GM18868 (cell line): ENCODE measurements at regions not wholly inside any gene's neighbourhood (a gene's known extent, or its start where the extent isn't known, plus 50 kb on each side); places are given as distances from the start of the nearest gene placed in this dataset.
"Not testable (repeated sequence)": the region's sequence is repeated elsewhere in the genome, so short reads cannot be mapped to it uniquely, and the experiment has no call there.

Experiments used
- ATAC-seq: cut with Tn5 transposase; IDR thresholded peaks from one replicate; pipeline ENCODE4 v1.9.1; 2021; ENCODE audit warnings: mild to moderate bottlenecking, moderate library complexity; ENCODE audit not compliant: unreplicated experiment

- ATAC-seq = no peak
Observed at GRCh38 chr16:56022818-56023217, 147.6 kb upstream of the CES5A start.

DNA sequence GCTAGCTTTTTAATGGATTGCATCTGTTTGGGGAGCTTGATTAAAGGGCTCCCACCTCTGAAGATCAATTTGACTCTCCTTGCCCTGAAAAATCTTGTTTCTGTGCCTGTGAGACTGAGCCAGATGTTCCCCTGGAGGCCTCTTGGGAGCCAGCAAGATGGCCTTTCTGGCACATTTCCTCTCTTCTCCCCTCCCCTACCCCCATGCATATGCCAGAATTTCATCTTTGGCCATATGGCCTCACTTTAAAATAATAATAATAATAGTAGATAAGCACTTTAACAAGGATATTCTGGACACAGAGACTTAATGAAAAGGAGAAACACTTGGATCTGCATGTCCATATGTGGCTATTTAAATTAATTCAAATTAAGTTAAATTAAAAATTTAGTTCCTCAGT lies 144.1 kb upstream of the CES5A start:
- ATAC-seq = no peak

GRCh38 chr16:56013962-56014552 lies 138.9 kb upstream of the CES5A start:
- no peak for ATAC-seq

GRCh38 chr16:56012482-56012811 lies 137.3 kb upstream of the CES5A start:
- ATAC-seq = no peak

- no peak for ATAC-seq
Observed at GRCh38 chr16:56011808-56012481, 136.8 kb upstream of the CES5A start.

GRCh38 chr16:56005958-56006357 lies 130.8 kb upstream of the CES5A start:
- ATAC-seq = no peak

- no peak for ATAC-seq
Observed at GRCh38 chr16:55999683-56000082, 124.5 kb upstream of the CES5A start.

DNA sequence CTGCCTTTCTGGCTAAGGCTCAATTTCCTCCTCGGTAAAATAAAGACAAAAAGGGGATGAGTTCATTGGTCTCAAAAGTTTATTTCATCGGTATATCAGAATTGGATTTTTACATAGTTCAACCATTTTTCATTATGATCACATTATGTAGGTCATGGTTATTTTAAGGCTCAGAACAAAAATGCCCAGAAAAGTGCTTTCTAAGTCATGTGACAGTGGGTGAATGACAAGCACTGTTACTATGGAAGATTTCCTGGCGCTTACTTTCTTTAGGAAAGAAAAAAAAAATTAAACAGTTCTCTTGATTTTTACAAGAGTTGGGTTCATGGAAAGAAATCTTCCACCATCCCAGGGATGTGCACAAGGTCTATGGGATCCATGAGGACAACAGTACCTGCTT lies 117.9 kb upstream of the CES5A start:
- ATAC-seq = no peak

DNA sequence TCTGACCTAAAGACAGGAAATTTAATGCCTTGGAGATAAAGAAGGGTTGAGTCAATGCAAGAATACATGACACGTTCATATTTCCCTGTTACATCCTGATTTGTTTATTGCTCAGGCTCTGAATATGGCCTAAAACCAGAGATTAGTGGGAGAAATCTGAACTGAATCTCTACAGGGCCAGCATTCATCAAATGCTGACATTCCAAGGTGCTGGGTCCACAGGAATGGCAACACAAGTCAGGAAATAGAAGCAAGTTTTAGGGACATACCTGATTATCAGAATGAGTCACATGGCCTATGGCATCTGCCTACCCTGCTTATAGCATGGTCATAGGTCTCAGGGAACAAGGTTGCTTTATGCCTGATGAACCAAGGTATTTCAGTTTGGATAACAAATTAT lies 117.4 kb upstream of the CES5A start:
- ATAC-seq = no peak

GRCh38 chr16:55991843-55992242 lies 116.7 kb upstream of the CES5A start:
- ATAC-seq = no peak

- ATAC-seq = no peak
Observed at GRCh38 chr16:55989569-55989907, 114.4 kb upstream of the CES5A start.

DNA sequence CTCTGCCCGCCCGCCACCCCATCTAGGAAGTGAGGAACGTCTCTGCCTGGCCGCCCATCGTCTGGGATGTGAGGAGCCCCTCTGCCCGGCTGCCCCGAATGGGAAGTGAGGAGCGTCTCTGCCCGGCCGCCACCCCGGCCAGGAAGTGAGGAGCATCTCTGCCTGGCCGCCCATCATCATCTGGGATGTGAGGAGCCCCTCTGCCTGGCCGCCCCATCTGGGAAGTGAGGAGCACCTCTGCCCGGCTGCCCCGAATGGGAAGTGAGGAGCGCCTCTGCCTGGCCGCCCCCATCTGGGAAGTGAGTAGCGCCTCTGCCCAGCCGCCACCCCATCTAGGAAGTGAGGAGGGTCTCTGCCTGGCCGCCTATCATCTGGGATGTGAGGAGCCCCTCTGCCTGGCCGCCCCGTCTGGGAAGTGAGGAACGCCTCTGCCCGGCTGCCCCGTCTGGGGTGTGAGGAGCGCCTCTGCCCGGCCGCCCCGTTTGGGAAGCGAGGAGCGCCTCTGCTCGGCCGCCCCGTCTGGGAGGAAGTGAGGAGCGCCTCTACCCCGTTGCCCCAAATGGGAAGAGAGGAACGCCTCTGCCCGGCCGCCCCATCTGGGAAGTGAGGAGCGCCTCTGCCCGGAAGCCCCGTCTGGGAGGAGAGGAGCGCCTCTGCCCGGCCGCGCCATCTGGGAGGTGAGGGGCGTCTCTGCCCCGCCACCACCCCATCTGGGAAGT lies 113.8 kb upstream of the CES5A start:
- not testable (repeated sequence) for ATAC-seq

DNA sequence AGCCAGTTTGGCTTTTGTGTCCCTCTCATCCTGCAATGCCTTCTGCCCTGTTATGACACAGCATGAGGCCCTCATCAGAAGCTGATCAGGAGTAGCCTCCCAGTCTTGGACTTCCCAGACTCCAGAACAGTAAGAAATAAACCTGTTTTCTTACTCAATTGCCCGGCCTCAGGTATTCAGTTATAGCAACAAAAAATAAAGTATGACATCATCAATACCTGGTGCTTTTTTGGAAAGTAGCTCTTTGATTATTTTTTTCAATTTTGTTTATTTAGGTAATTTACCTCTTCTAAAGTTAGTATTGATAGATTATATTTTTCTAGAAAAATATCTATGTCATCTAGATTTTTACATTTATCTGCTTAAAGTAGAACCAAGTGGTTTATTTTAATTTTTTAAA lies 112.8 kb upstream of the CES5A start:
- ATAC-seq = no peak

GRCh38 chr16:55982597-55982996 lies 107.4 kb upstream of the CES5A start:
- ATAC-seq = no peak

- no peak for ATAC-seq
Observed at GRCh38 chr16:55981557-55981956, 106.4 kb upstream of the CES5A start.

DNA sequence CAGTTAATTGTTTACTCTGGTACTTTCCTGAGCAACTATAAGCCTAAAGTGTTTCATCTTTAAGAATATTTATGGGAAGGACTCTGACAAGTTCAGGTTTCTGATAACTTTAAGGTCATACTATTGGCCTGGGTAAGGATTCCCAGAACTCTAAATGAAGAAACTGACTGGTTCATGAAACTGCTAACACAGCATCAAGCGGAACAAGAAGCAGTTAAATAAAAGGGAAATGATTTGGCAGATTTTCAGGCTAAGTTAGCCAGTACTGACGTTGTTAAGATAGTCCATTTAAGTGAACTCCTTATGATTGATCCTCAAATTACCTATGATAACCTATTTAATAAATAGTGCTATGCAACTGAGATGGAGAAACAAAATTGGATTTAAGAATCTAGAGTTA lies 101.6 kb upstream of the CES5A start:
- ATAC-seq = no peak

DNA sequence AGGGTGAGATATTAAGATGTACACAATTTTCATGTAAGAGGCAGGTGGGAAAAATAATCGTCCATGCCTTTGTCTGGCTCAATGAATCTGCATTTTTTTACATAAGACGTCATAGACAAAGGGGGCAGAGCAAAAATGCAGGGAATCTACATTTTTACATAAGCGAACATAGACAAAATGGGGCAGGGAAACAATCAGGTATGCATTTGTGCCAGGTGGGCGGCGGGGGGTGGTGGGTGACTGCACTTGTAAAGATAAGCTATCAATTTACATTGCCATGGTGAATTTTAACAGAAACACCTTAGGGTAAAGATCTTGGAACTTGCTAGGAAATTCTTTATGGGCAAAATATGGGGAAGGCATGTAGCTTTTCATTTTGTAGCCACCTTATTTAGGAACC lies 96.3 kb upstream of the CES5A start:
- no peak for ATAC-seq

GRCh38 chr16:55968221-55968620 lies 93.0 kb upstream of the CES5A start:
- no peak for ATAC-seq

DNA sequence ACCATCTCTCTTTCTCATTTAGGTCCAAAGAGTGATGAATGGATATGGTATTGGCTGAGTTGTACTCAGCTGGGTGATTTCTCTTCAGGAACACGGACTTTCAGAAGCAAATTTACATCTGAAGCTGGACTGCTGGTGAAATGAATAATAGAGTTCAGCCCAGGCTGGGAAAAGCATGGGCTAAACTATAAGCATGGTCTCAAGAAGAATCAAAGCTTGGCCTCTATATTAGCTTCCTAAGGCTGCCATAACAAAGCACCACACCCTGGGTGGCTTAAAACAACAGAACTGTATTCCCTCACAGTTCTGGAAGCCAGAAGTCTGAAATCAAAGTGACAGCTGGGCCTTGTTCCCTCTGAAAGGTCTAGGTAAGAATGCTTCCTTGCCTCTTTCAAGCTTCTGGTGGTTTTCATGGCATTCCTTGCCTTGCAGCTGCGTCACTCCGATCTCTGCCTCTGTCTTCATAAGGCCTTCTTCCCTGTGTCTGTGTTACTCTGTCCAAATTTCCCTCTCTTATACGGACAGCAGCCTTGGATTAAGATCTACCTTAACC lies 89.8 kb upstream of the CES5A start:
- ATAC-seq = no peak

- ATAC-seq = no peak
Observed at GRCh38 chr16:55955845-55956244, 80.7 kb upstream of the CES5A start.

DNA sequence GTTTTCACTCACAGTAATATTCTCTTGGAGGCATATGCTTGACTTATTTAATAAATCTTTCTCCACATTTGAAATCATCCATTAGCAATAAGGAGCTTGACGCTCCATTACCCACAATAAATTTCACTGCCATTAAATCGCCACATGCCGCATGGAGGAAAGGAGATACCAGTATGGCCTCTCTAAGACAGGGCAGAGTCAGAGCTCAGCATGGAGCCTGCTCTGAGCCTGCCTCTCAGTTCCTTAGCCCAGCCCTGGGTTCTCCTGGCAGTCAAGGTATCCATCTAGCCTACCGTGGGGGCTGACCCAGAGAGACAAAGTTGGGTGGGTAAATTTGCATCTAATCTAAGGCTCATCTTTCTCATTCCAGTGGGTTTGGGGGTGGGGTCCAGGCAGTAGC lies 80.3 kb upstream of the CES5A start:
- ATAC-seq = no peak

GRCh38 chr16:55954906-55955305 lies 79.7 kb upstream of the CES5A start:
- no peak for ATAC-seq
